Trophoblast cell (in vitro differentiated cells and primary cell): ENCODE measurements at regions not wholly inside any gene's neighbourhood (a gene's known extent, or its start where the extent isn't known, plus 50 kb on each side); places are given as distances from the start of the nearest gene placed in this dataset.

ENCODE experiments used
- DNase-seq, 2 donors: peaks; one replicate each; pipeline ENCODE4 v3.0.0-alpha.2; 2016
- H2AFZ ChIP-seq: 2 replicates; pipeline ENCODE4 v1.6.1; 2013; ENCODE audit warnings: low read length, moderate library complexity, mild to moderate bottlenecking; ENCODE audit not compliant: insufficient read depth, poor library complexity
- H2AK5ac ChIP-seq: 2 replicates; pipeline ENCODE4 v1.6.1; 2013; ENCODE audit warnings: mild to moderate bottlenecking, low read length
- H2BK120ac ChIP-seq: 2 replicates; pipeline ENCODE4 v1.6.1; 2013; ENCODE audit warnings: low read length, mild to moderate bottlenecking, moderate library complexity; ENCODE audit not compliant: insufficient read depth, poor library complexity
- H2BK12ac ChIP-seq: 2 replicates; pipeline ENCODE4 v1.6.1; 2013; ENCODE audit warnings: mild to moderate bottlenecking, low read length, moderate library complexity
- H2BK5ac ChIP-seq: 2 replicates; pipeline ENCODE4 v1.6.1; 2013; ENCODE audit warnings: low read length, low read depth, moderate library complexity, mild to moderate bottlenecking; ENCODE audit not compliant: poor library complexity
- H3K14ac ChIP-seq: 2 replicates; pipeline ENCODE4 v1.6.1; 2013; ENCODE audit warnings: mild to moderate bottlenecking, low read length
- H3K18ac ChIP-seq: 2 replicates; pipeline ENCODE4 v1.6.1; 2013; ENCODE audit warnings: mild to moderate bottlenecking, low read length
- H3K23ac ChIP-seq: 2 replicates; pipeline ENCODE4 v1.6.1; 2013; ENCODE audit warnings: low read length
- H3K27ac ChIP-seq: 2 replicates; pipeline ENCODE4 v1.5.1; 2013; ENCODE audit warnings: low read depth, mild to moderate bottlenecking, inconsistent platforms, low read length, moderate library complexity
- H3K27me3 ChIP-seq: 2 replicates; pipeline ENCODE4 v1.6.1; 2013; ENCODE audit warnings: inconsistent platforms, mild to moderate bottlenecking, low read length, moderate library complexity; ENCODE audit not compliant: insufficient read depth
- H3K36me3 ChIP-seq, 2 experiments: 1 replicate in 1 of 2; 2 replicates in 1 of 2; pipeline ENCODE4 v1.6.1; 2013; ENCODE audit warnings: low read length in 2 of 2, mild to moderate bottlenecking in 2 of 2, moderate library complexity in 1 of 2; ENCODE audit not compliant: insufficient read depth in 2 of 2, control insufficient read depth in 1 of 2
- H3K4ac ChIP-seq: 2 replicates; pipeline ENCODE4 v1.6.1; 2013; ENCODE audit warnings: low read depth, mild to moderate bottlenecking, low read length, moderate library complexity
- H3K4me1 ChIP-seq, 2 experiments: 1 replicate in 1 of 2; 2 replicates in 1 of 2; pipeline ENCODE4 v1.6.1; 2013; ENCODE audit warnings: low read length in 2 of 2, mild to moderate bottlenecking in 2 of 2, moderate library complexity in 1 of 2; ENCODE audit not compliant: insufficient read depth in 2 of 2, control insufficient read depth in 1 of 2
- H3K4me2 ChIP-seq: 2 replicates; pipeline ENCODE4 v1.6.1; 2013; ENCODE audit warnings: inconsistent platforms, mild to moderate bottlenecking, low read length, moderate library complexity
- H3K4me3 ChIP-seq: 2 replicates; pipeline ENCODE4 v1.5.1; 2013; ENCODE audit warnings: mild to moderate bottlenecking, low read depth, low read length, inconsistent platforms
- H3K79me1 ChIP-seq: one replicate; pipeline ENCODE4 v1.6.1; 2013; ENCODE audit warnings: low read length
- H3K79me2 ChIP-seq: 2 replicates; pipeline ENCODE4 v1.6.1; 2013; ENCODE audit warnings: low read length, mild to moderate bottlenecking; ENCODE audit not compliant: control insufficient read depth, insufficient read depth, poor library complexity
- H3K9ac ChIP-seq: 2 replicates; pipeline ENCODE4 v1.6.1; 2013; ENCODE audit warnings: mild to moderate bottlenecking, low read length
- H3K9me3 ChIP-seq: 2 replicates; pipeline ENCODE4 v1.6.1; 2013; ENCODE audit warnings: low read depth, mild to moderate bottlenecking, control low read depth, inconsistent platforms, low read length; ENCODE audit not compliant: insufficient read depth
- H4K12ac ChIP-seq: 2 replicates; pipeline ENCODE4 v1.6.1; 2013; ENCODE audit warnings: low read depth, mild to moderate bottlenecking, low read length, moderate library complexity
- H4K8ac ChIP-seq: 2 replicates; pipeline ENCODE4 v1.6.1; 2013; ENCODE audit warnings: low read depth, mild to moderate bottlenecking, low read length, moderate library complexity
- H4K91ac ChIP-seq: one replicate; pipeline ENCODE4 v1.6.1; 2013; ENCODE audit warnings: low read depth, mild to moderate bottlenecking, low read length, moderate library complexity
- WGBS: extraction: QIAGEN DNeasy Blood & Tissue Kit; methylation state at CpG from one replicate; pipeline ENCODE4 v1.1.7; 2013; ENCODE audit warnings: missing lambda C conversion rate; ENCODE audit not compliant: insufficient read length, insufficient coverage; ENCODE audit errors: extremely low coverage; 5-methylcytosine and 5-hydroxymethylcytosine counted together

GRCh38 chr6:40108736-40109135, 174.5 kb upstream of the MOCS1 start:
- Histone ChIP-seq H3K27ac (no peak overlapping the region), H4K91ac (no peak overlapping the region), H3K23ac (no peak overlapping the region), H3K18ac (no peak overlapping the region), H3K9ac (no peak overlapping the region), H3K4me2 (no peak overlapping the region), H3K79me1 (no peaks in the 10 kb centered on the region), H4K8ac (no peak overlapping the region), H2AFZ (no peak overlapping the region), H3K36me3 (no peaks in the 10 kb centered on the region), H2BK12ac (no peak overlapping the region), H3K79me2 (no peaks in the 10 kb centered on the region), H3K4me1 (no peaks in the 10 kb centered on the region), H3K27me3 (no peaks in the 10 kb centered on the region), H2AK5ac (no peak overlapping the region), H3K14ac (no peak overlapping the region), H3K4me3 (no peak overlapping the region), H2BK120ac (no peak overlapping the region), H4K12ac (no peak overlapping the region), H3K4ac (no peak overlapping the region), H3K9me3 (peaks cover 2% of the 10 kb centered on the region), H2BK5ac (no peak overlapping the region)
- DNase-seq = no peak

- Histone ChIP-seq H3K23ac (no peak overlapping the region), H3K27ac (no peak overlapping the region), H3K14ac (no peak overlapping the region), H3K4ac (no peak overlapping the region), H3K9ac (no peak overlapping the region), H2AFZ (no peak overlapping the region), H3K79me2 (no peaks in the 10 kb centered on the region), H3K36me3 (no peaks in the 10 kb centered on the region), H2BK12ac (no peak overlapping the region), H3K4me2 (no peak overlapping the region), H2AK5ac (no peak overlapping the region), H3K9me3 (peaks cover 2% of the 10 kb centered on the region), H4K8ac (no peak overlapping the region), H3K27me3 (no peaks in the 10 kb centered on the region), H4K12ac (no peak overlapping the region), H2BK5ac (no peak overlapping the region), H4K91ac (no peak overlapping the region), H3K4me1 (no peaks in the 10 kb centered on the region), H3K18ac (no peak overlapping the region), H3K79me1 (no peaks in the 10 kb centered on the region), H3K4me3 (no peak overlapping the region), H2BK120ac (no peak overlapping the region)
- no peak for DNase-seq
- no CpG with 5 or more reads among the region's 2 CpGs for WGBS
These were observed 172.6 kb upstream of the MOCS1 start for GRCh38 chr6:40106840-40107239.

- Histone ChIP-seq H2AK5ac (no peak overlapping the region), H3K27ac (no peak overlapping the region), H3K27me3 (no peaks in the 10 kb centered on the region), H2BK12ac (no peak overlapping the region), H3K79me1 (no peaks in the 10 kb centered on the region), H3K79me2 (no peaks in the 10 kb centered on the region), H2AFZ (no peak overlapping the region), H3K9ac (no peak overlapping the region), H3K4ac (no peak overlapping the region), H3K14ac (no peak overlapping the region), H4K91ac (no peak overlapping the region), H3K36me3 (no peaks in the 10 kb centered on the region), H4K8ac (no peak overlapping the region), H2BK120ac (no peak overlapping the region), H4K12ac (no peak overlapping the region), H2BK5ac (no peak overlapping the region), H3K4me1 (no peaks in the 10 kb centered on the region), H3K4me3 (no peak overlapping the region), H3K23ac (no peak overlapping the region), H3K18ac (no peak overlapping the region), H3K9me3 (no peaks in the 10 kb centered on the region), H3K4me2 (no peak overlapping the region)
- no peak for DNase-seq
- no CpG with 5 or more reads among the region's 3 CpGs for WGBS
These were observed 164.5 kb upstream of the MOCS1 start for GRCh38 chr6:40098774-40099173.

GRCh38 chr6:40097590-40097989, 163.3 kb upstream of the MOCS1 start:
- H3K79me1 ChIP-seq = no peaks in the 10 kb centered on the region
- H3K4me3 ChIP-seq = no peak overlapping the region
- H3K79me2 ChIP-seq = no peaks in the 10 kb centered on the region
- no peak overlapping the region for H2AFZ ChIP-seq
- no peak overlapping the region for H3K18ac ChIP-seq
- no peak overlapping the region for H2BK12ac ChIP-seq
- H2BK120ac ChIP-seq = no peak overlapping the region
- no peak overlapping the region for H3K23ac ChIP-seq
- H3K9ac ChIP-seq = no peak overlapping the region
- no CpG with 5 or more reads among the region's 2 CpGs for WGBS
- H3K9me3 ChIP-seq = no peaks in the 10 kb centered on the region
- no peak overlapping the region for H4K91ac ChIP-seq
- no peak overlapping the region for H3K14ac ChIP-seq
- DNase-seq = no peak
- no peak overlapping the region for H3K4me2 ChIP-seq
- H4K12ac ChIP-seq = no peak overlapping the region
- H3K4me1 ChIP-seq = no peaks in the 10 kb centered on the region
- no peak overlapping the region for H3K27ac ChIP-seq
- no peaks in the 10 kb centered on the region for H3K27me3 ChIP-seq
- H2AK5ac ChIP-seq = no peak overlapping the region
- H4K8ac ChIP-seq = no peak overlapping the region
- H3K4ac ChIP-seq = no peak overlapping the region
- no peak overlapping the region for H2BK5ac ChIP-seq
- H3K36me3 ChIP-seq = no peaks in the 10 kb centered on the region
